Stimulated activated effector memory CD8-positive, alpha-beta T cell treated with anti-CD3 and anti-CD28 coated beads, Interleukin-12 subunit alpha, Interleukin-12 subunit beta, amount 100 ng/mL, for 72 hours (primary cell): ENCODE measurements at regions not wholly inside any gene's neighbourhood (a gene's known extent, or its start where the extent isn't known, plus 50 kb on each side); places are given as distances from the start of the nearest gene placed in this dataset.

Experiments
- ATAC-seq: fragments of 150-1000 bp; cut with Tn5 transposase; 2 replicates; pipeline ENCODE4 v1.10.0; 2021
- DNase-seq, 2 donors: peaks; one replicate each; pipeline ENCODE4 v3.0.0; 2021 to 2022; ENCODE audit warnings: low spot score in 2 of 2
- H3K27ac Mint-ChIP-seq: one replicate; pipeline ENCODE4 v1.8.0; 2022; ENCODE audit warnings: mild to moderate bottlenecking, mixed read lengths
- H3K36me3 Mint-ChIP-seq: one replicate; pipeline ENCODE4 v1.8.0; 2022; ENCODE audit warnings: mild to moderate bottlenecking, mixed read lengths
- H3K4me1 Mint-ChIP-seq: one replicate; pipeline ENCODE4 v1.8.0; 2022; ENCODE audit warnings: mixed read lengths
- H3K4me3 Mint-ChIP-seq: one replicate; pipeline ENCODE4 v1.8.0; 2022; ENCODE audit warnings: mild to moderate bottlenecking, mixed read lengths
- H3K9me3 Mint-ChIP-seq: one replicate; pipeline ENCODE4 v1.8.0; 2022; ENCODE audit warnings: mixed read lengths

DNA sequence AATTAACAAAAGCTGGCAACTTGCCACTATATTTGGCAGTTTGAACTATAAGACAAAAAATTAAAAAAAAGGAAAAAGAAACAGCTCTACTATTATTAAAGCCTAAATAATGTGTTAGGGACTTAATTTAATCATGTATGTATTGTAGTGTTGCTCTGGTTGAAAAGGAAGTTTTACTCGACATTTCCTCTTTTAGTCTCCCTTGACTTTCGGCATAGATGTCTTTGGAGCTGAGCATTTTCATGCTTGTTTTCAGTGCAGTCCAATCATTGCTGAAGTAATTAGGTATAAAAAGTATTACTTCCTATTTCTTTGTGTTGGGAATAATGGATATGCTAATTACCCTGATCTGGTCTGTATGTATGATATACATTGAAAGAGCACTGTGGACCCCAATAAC is 216.8 kb upstream of the KLF6 start:
- no peak for ATAC-seq
- DNase-seq = no peak
- Mint-ChIP-seq H3K27ac (no peak overlapping the region), H3K36me3 (no peaks in the 10 kb centered on the region), H3K9me3 (peaks cover 11% of the 10 kb centered on the region), H3K4me1 (peaks cover 9% of the 10 kb centered on the region), H3K4me3 (no peak overlapping the region)

DNA sequence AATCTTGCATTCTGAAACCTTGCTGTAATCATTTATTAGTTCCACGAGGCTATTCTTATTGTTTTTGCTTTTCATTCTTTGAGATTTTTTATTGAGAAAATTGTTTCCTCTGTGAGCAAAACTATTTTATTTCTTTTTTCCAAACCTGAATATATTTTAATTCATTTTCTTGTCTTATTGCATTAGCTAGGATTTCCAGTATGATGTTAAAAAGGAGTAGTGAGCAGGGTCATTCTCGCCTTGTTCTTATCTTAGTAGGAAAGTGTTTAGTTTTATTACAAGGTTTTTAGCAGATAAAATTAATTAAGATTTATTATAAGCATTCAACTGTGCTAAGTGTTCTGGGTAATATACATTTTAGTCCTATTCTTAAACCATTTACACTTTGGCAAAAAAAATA is 214.6 kb upstream of the KLF6 start:
- Mint-ChIP-seq H3K4me3 (no peak overlapping the region), H3K36me3 (no peaks in the 10 kb centered on the region), H3K9me3 (peaks cover 11% of the 10 kb centered on the region), H3K4me1 (peaks cover 15% of the 10 kb centered on the region), H3K27ac (no peak overlapping the region)
- DNase-seq = no peak
- ATAC-seq = no peak

DNA sequence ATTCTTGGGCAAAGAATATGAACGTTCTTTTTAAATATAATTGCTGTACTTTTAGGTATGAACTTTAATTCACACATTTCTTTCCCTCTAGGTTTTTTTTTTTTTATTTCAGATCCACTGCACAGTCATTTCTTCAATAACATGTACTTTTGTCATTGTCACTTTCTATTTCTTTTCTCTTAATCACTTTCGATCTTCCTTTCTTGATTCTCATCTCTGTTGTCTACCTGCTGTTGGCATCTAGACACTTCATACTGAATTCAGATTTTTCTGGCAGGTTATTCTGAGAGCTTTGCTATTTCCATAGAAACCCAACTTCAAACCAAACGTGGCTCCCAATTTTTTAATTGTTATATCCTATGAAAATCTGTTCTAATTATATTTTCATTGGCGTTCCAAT is 211.7 kb upstream of the KLF6 start:
- no peak overlapping the region for H3K27ac Mint-ChIP-seq
- H3K36me3 Mint-ChIP-seq = no peaks in the 10 kb centered on the region
- no peak for ATAC-seq
- DNase-seq = no peak
- H3K4me3 Mint-ChIP-seq = no peak overlapping the region
- peaks cover 11% of the 10 kb centered on the region for H3K9me3 Mint-ChIP-seq
- H3K4me1 Mint-ChIP-seq = peaks cover 8% of the 10 kb centered on the region

DNA sequence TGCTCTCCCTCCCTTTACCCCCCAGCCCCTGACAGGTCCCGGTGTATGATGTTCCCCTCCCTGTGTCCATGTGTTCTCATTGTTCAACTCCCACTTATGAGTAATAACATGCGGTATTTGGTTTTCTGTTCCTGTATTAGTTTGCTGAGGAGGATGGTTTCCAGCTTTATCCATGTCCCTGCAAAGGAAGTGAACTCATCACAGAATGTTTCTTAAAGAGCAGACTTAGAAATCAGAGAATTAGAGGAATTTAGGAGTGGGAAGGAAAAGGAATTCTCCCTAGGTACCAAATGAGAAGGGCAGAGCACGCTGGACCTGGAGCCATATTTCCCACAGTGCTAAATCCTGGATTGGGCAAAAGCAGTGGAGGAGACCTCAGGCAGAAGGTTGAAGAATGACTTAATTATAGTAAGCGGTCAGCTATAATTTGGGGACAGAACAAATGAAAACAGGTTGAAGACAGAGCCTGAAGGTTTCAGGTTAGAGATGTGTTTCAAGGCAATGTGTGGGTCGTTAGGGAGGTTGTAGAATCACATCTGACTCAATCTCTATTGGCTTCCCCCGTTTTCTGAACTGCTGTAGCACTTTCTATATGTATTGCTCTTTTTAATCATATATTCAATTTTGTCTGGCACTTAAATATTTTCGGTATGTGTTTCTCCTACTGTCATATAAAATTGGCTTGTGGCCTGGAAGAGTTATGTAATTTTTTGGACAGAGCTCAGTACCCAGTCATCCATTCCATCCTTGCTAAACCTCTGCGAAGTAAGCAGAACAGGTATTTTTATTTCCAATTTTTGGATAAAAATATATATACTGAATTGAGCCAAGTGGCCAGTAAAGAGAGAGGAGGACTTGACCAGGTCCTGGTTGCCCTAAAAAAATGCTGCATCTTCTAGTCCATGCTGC is 210.5 kb upstream of the KLF6 start:
- peak overlapping the region; percentile 32 for H3K27ac Mint-ChIP-seq
- H3K4me3 Mint-ChIP-seq = no peak overlapping the region
- no peak for DNase-seq
- peaks cover 7% of the 10 kb centered on the region for H3K9me3 Mint-ChIP-seq
- ATAC-seq = no peak
- peaks cover 11% of the 10 kb centered on the region for H3K4me1 Mint-ChIP-seq
- H3K36me3 Mint-ChIP-seq = no peaks in the 10 kb centered on the region

DNA sequence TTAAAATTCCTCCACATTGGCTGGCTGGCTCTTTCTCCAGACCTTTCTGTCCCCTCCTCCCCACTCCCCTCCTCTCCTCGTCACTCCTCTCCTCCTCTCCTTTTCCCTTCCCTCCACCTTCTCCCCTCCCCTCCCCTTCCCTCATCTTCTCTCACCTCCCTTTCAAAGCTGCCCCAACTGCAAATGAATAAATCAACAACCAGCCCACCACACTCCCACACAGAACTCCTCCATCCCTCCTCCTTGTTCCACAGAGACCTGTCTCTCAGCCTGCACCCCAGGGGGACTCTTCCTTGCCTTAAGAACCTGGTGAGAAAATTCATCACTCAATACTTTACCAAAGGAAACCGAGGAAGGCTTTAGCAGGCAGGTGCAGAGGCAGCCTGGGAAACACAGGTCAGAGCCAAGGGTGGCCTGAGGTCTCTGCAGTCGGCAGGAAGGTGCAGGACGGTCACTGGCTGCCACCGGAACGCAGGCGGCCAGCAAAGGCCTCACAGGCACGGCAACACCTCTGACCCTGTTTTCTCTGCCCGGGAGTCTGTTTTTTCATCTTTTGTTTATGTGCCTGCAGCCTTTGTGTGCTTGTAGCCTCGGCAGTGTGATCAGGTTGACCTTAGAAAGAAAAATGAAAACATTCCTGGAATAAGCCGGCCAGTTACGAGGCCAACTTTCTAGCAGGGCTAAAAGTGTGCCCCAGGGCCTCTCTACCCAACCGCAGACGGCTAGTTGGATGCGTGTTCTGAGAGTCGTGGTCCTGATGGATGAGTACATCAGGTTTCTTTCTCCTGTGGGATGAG is 207.6 kb upstream of the KLF6 start:
- ATAC-seq (no peak), DNase-seq (no peak)
- Mint-ChIP-seq H3K4me1 (peaks cover 11% of the 10 kb centered on the region), H3K27ac (no peak overlapping the region), H3K9me3 (no peaks in the 10 kb centered on the region), H3K36me3 (no peaks in the 10 kb centered on the region), H3K4me3 (no peak overlapping the region)

DNA sequence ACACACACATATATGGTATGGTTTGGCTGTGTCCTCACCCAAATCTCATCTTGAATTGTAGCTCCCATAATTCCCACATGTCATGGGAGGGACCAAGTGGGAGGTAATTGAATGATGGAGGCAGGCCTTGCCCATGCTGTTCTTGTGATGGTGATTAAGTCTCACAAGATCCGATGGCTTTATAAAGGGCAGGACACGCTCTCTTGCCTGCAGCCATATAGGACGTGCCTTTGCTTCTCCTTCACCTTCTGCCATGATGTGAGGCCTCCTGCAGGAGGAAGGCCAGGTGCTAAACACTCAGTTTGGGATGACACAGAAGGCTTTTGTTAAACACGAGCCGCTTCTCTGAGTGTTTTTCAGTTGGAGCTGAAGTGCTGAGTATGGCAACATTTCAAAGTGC is 205.3 kb upstream of the KLF6 start:
- ATAC-seq (no peak), DNase-seq (no peak)
- Mint-ChIP-seq H3K27ac (no peak overlapping the region), H3K4me1 (peaks cover 8% of the 10 kb centered on the region), H3K9me3 (no peaks in the 10 kb centered on the region), H3K36me3 (no peaks in the 10 kb centered on the region), H3K4me3 (no peak overlapping the region)

GRCh38 chr10:3987143-3987974 is 202.3 kb upstream of the KLF6 start:
- H3K4me1 Mint-ChIP-seq = peaks cover 6% of the 10 kb centered on the region
- no peak overlapping the region for H3K4me3 Mint-ChIP-seq
- no peak overlapping the region for H3K27ac Mint-ChIP-seq
- ATAC-seq (no peak), DNase-seq (no peak)
- H3K9me3 Mint-ChIP-seq = peaks cover 2% of the 10 kb centered on the region
- no peaks in the 10 kb centered on the region for H3K36me3 Mint-ChIP-seq

DNA sequence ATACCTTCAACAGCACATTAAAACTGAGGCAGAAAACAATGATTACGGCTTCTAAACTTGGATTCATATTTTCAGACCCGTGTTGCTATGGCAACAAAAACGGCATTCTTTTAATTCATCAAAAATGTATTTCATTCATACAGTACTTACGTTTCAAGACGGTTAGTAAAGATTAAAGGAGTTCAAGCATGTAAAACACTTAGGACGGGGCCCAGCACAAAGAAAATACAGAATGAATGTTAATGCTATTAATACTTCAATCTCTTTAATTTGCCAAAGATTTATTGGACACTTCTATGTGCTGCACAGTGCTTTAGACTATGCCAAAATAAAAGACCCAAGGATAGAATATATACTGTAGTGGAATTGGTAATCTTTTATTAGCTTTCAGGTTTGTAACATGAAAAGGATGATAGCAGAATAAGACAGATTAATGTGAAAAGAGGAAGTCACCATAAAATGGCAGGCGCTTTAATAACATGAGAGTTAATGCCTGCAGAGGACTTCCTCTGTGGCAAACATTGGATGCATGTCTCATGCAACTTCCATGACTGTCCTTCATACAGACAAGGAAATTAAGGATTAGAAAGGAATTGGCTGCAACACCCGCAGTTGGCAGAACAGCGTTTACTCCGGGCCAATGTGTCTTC is 201.6 kb upstream of the KLF6 start:
- ATAC-seq = no peak
- H3K27ac Mint-ChIP-seq = no peak overlapping the region

GRCh38 chr10:3982746-3983442 is 197.9 kb upstream of the KLF6 start:
- Mint-ChIP-seq H3K9me3 (peaks cover 2% of the 10 kb centered on the region), H3K4me3 (no peak overlapping the region), H3K36me3 (no peaks in the 10 kb centered on the region), H3K27ac (no peak overlapping the region), H3K4me1 (peaks cover 8% of the 10 kb centered on the region)
- no peak for DNase-seq
- ATAC-seq = no peak

More for the DNA sequence above, 201.6 kb upstream of the KLF6 start:
- Mint-ChIP-seq H3K9me3 (peaks cover 2% of the 10 kb centered on the region), H3K36me3 (no peaks in the 10 kb centered on the region), H3K4me1 (peaks cover 3% of the 10 kb centered on the region), H3K4me3 (no peak overlapping the region)
- no peak for DNase-seq

DNA sequence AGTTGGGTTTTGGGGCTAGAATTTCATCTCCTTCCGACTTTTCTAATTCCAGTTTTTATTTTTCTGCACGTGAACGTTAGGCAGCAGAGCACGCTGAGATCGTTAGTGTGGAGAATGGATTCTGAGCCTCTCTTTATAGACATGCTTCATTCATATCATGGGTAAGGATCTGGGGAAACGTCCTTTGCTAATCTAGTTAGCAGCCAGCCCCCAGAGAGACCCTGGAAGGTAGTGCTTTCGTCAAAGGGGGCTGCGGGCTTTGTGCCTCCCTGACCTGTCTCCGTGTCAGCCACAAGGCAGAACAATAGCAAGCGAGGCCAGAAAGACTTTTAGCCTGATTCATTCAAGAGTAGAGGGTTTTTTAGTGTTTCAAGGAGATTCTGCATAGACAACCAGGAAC is 196.3 kb upstream of the KLF6 start:
- Mint-ChIP-seq H3K27ac (no peak overlapping the region), H3K4me1 (peaks cover 8% of the 10 kb centered on the region), H3K4me3 (no peak overlapping the region), H3K36me3 (no peaks in the 10 kb centered on the region), H3K9me3 (peaks cover 2% of the 10 kb centered on the region)
- no peak for ATAC-seq
- DNase-seq = no peak

GRCh38 chr10:3980660-3981059 is 195.7 kb upstream of the KLF6 start:
- DNase-seq (no peak), ATAC-seq (peak; percentile 51)
- H3K4me3 Mint-ChIP-seq = no peak overlapping the region
- peaks cover 8% of the 10 kb centered on the region for H3K4me1 Mint-ChIP-seq
- H3K9me3 Mint-ChIP-seq = peaks cover 2% of the 10 kb centered on the region
- H3K27ac Mint-ChIP-seq = no peak overlapping the region
- no peaks in the 10 kb centered on the region for H3K36me3 Mint-ChIP-seq

DNA sequence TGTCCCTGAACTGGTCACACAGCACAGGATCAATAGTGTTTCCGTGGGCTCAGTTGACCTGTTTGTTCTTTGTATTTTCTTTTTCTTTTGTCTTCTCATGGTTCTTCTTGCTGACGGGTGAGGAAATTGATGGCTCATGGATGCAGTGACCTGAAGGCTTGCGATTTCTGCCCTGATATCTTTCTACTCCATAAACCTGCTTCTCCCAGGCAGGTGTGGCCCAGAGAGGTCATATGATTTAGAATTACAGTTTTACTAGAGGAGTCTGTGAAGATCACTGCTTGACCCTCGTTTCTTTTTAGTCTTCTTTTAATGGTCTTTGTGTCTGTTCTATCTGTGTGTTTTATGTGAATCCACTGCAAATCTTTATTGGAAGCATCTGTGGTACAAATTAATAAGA is 195.1 kb upstream of the KLF6 start:
- ATAC-seq (no peak), DNase-seq (no peak)
- peaks cover 8% of the 10 kb centered on the region for H3K4me1 Mint-ChIP-seq
- no peaks in the 10 kb centered on the region for H3K36me3 Mint-ChIP-seq
- peaks cover 2% of the 10 kb centered on the region for H3K9me3 Mint-ChIP-seq
- no peak overlapping the region for H3K4me3 Mint-ChIP-seq
- H3K27ac Mint-ChIP-seq = no peak overlapping the region

GRCh38 chr10:3978761-3979160 is 193.8 kb upstream of the KLF6 start:
- peaks cover 4% of the 10 kb centered on the region for H3K9me3 Mint-ChIP-seq
- H3K4me1 Mint-ChIP-seq = peaks cover 17% of the 10 kb centered on the region
- H3K36me3 Mint-ChIP-seq = no peaks in the 10 kb centered on the region
- ATAC-seq (peak; percentile 56), DNase-seq (no peak)
- H3K4me3 Mint-ChIP-seq = no peak overlapping the region
- H3K27ac Mint-ChIP-seq = no peak overlapping the region

DNA sequence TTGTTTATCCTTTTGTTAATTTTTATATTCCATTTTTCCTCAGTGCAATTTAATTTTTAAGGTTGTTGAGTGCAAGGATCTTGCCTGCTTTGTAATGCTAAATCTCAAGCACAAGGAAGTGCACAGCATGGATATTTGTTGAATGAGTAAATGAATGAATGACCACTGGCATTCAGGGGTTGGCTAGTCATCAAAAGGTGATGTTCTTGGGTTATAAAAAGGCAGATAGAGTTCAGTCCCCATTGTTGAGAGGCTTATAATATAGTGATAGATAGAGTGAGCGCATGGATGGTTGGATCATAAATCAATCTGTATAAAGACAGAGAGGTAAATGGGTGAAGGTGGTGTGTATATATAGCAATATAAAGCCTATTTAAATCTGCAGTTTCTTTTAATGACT is 193.2 kb upstream of the KLF6 start:
- no peak overlapping the region for H3K27ac Mint-ChIP-seq

More for the DNA sequence above, 193.2 kb upstream of the KLF6 start:
- no peak for DNase-seq
- peaks cover 18% of the 10 kb centered on the region for H3K4me1 Mint-ChIP-seq
- peaks cover 3% of the 10 kb centered on the region for H3K9me3 Mint-ChIP-seq
- H3K4me3 Mint-ChIP-seq = no peak overlapping the region
- H3K36me3 Mint-ChIP-seq = no peaks in the 10 kb centered on the region
- ATAC-seq = no peak
